ENCODE measurements at regions not wholly inside any gene's neighbourhood (a gene's known extent, or its start where the extent isn't known, plus 50 kb on each side); places are given as distances from the start of the nearest gene placed in this dataset.
A peak's percentile ranks its signal among the peaks of the same experiment; 100 is the strongest.

- 83 to 100% (median 88%) methylated on average over 3 to 11 of the region's 11 CpGs for WGBS, 5 donors
- no peaks in the 10 kb centered on the region for H3K36me3 ChIP-seq
- TF ChIP-seq POLR2A (IDR thresholded peaks at IDR 0.05) (no peak), CTCF (IDR thresholded peaks at IDR 0.05) (no peak), POLR2AphosphoS5 (IDR thresholded peaks at IDR 0.05) (no peak), EP300 (IDR thresholded peaks at IDR 0.05) (no peak)
- peak in 1 of 2 donors; percentile 21 for DNase-seq
- no peaks in the 10 kb centered on the region for H3K4me1 ChIP-seq
- H3K4me3 ChIP-seq, result no peak overlapping the region
- no peaks in the 10 kb centered on the region for H3K9me3 ChIP-seq
- intact Hi-C loops (cut with DNase I; ENCODE audit: low total_unique reads), result no loop called here
- no peak overlapping the region for H3K27ac ChIP-seq
- peaks cover 0 to 32% (median 0%) of the 10 kb centered on the region in 3 donors for H3K27me3 ChIP-seq
Observed at GRCh38 chr14:104281768-104282301, 143.4 kb downstream of the KIF26A start.

- WGBS, 5 donors, result 74 to 86% (median 78%) methylated on average over 16 to 26 of the region's 26 CpGs
- Histone ChIP-seq H3K4me1 (no peaks in the 10 kb centered on the region), H3K27ac (no peak overlapping the region), H3K27me3 (peaks cover 0 to 25% (median 0%) of the 10 kb centered on the region in 3 donors), H3K9me3 (no peaks in the 10 kb centered on the region), H3K4me3 (no peak overlapping the region), H3K36me3 (no peaks in the 10 kb centered on the region)
- peak in 1 of 2 donors; percentile 18 for DNase-seq
- no peak for TF ChIP-seq CTCF (IDR thresholded peaks at IDR 0.05)
- TF ChIP-seq POLR2A (IDR thresholded peaks at IDR 0.05), result no peak
- no peak for TF ChIP-seq EP300 (IDR thresholded peaks at IDR 0.05)
- no peak for TF ChIP-seq POLR2AphosphoS5 (IDR thresholded peaks at IDR 0.05)
- intact Hi-C loops (cut with DNase I; ENCODE audit: low total_unique reads), result no loop called here
Observed at GRCh38 chr14:104282332-104283196, 144.2 kb downstream of the KIF26A start.

GRCh38 chr14:104283197-104284106 is 145.1 kb downstream of the KIF26A start:
- TF ChIP-seq CTCF (IDR thresholded peaks at IDR 0.05), result no peak
- TF ChIP-seq POLR2AphosphoS5 (IDR thresholded peaks at IDR 0.05), result no peak
- TF ChIP-seq EP300 (IDR thresholded peaks at IDR 0.05), result no peak
- no peak for TF ChIP-seq POLR2A (IDR thresholded peaks at IDR 0.05)
- Histone ChIP-seq H3K36me3 (no peaks in the 10 kb centered on the region), H3K27ac (no peak overlapping the region), H3K27me3 (peaks cover 0 to 16% (median 0%) of the 10 kb centered on the region in 3 donors), H3K4me1 (no peaks in the 10 kb centered on the region), H3K4me3 (no peak overlapping the region), H3K9me3 (no peaks in the 10 kb centered on the region)
- intact Hi-C loops (cut with DNase I; ENCODE audit: low total_unique reads), result no loop called here
- no peak for DNase-seq
- WGBS, 5 donors, result 70 to 83% (median 80%) methylated on average over 18 to 25 of the region's 25 CpGs

GRCh38 chr14:104284107-104284592 is 145.8 kb downstream of the KIF26A start:
- intact Hi-C loops (cut with DNase I; ENCODE audit: low total_unique reads), result no loop called here
- 73 to 77% (median 76%) methylated on average over 6 to 9 of the region's 9 CpGs for WGBS, 5 donors
- no peaks in the 10 kb centered on the region for H3K36me3 ChIP-seq

More at GRCh38 chr14:104284107-104284592, 145.8 kb downstream of the KIF26A start:
- Histone ChIP-seq H3K9me3 (no peaks in the 10 kb centered on the region), H3K27me3 (peaks cover 0 to 15% (median 0%) of the 10 kb centered on the region in 3 donors), H3K4me1 (no peaks in the 10 kb centered on the region), H3K4me3 (no peak overlapping the region), H3K27ac (no peak overlapping the region)
- no peak for TF ChIP-seq EP300 (IDR thresholded peaks at IDR 0.05)
- no peak for TF ChIP-seq CTCF (IDR thresholded peaks at IDR 0.05)
- TF ChIP-seq POLR2AphosphoS5 (IDR thresholded peaks at IDR 0.05), result no peak
- TF ChIP-seq POLR2A (IDR thresholded peaks at IDR 0.05), result no peak
- DNase-seq, result no peak
